ENCODE measurements at regions not wholly inside any gene's neighbourhood (a gene's known extent, or its start where the extent isn't known, plus 50 kb on each side); places are given as distances from the start of the nearest gene placed in this dataset.

DNA sequence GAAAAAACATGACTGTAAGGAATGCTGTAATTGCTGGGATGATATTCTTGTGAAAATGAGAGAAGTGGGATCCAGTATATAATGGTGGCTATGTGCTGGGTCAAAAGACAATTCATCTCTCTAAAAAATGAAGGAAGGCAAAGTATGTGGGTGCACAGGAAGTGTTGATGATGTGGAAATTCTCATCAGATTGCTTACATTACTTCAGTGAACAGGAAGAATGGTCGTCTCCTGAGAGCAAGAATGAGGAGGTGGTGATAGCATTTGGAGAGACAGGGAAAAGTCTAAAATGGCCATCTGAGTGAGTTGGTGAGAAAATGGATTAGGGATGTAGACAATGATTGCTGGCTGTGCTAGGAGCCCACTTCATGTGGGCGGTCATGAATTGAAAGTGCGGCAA is 253.5 kb upstream of the NREP start:
- TF ChIP-seq GATA2 (IDR thresholded peaks at IDR 0.05; ENCODE audit: low read depth, low read length) (no peak), GATA3 (IDR thresholded peaks at IDR 0.05; ENCODE audit: low read depth, low read length) (no peak)

All from SH-SY5Y (cell line).